ENCODE measurements at regions not wholly inside any gene's neighbourhood (a gene's known extent, or its start where the extent isn't known, plus 50 kb on each side); places are given as distances from the start of the nearest gene placed in this dataset.

- TF ChIP-seq, protein P1, sequence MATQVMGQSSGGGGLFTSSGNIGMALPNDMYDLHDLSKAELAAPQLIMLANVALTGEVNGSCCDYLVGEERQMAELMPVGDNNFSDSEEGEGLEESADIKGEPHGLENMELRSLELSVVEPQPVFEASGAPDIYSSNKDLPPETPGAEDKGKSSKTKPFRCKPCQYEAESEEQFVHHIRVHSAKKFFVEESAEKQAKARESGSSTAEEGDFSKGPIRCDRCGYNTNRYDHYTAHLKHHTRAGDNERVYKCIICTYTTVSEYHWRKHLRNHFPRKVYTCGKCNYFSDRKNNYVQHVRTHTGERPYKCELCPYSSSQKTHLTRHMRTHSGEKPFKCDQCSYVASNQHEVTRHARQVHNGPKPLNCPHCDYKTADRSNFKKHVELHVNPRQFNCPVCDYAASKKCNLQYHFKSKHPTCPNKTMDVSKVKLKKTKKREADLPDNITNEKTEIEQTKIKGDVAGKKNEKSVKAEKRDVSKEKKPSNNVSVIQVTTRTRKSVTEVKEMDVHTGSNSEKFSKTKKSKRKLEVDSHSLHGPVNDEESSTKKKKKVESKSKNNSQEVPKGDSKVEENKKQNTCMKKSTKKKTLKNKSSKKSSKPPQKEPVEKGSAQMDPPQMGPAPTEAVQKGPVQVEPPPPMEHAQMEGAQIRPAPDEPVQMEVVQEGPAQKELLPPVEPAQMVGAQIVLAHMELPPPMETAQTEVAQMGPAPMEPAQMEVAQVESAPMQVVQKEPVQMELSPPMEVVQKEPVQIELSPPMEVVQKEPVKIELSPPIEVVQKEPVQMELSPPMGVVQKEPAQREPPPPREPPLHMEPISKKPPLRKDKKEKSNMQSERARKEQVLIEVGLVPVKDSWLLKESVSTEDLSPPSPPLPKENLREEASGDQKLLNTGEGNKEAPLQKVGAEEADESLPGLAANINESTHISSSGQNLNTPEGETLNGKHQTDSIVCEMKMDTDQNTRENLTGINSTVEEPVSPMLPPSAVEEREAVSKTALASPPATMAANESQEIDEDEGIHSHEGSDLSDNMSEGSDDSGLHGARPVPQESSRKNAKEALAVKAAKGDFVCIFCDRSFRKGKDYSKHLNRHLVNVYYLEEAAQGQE (IDR thresholded peaks at IDR 0.05; ENCODE audit: unreplicated experiment), result no peak
- TF ChIP-seq CTCF (conservative IDR thresholded peaks at IDR 0.05; ENCODE audit: low read depth in 2 of 2), result no peak
- no peak for TF ChIP-seq POLR2AphosphoS5 (IDR thresholded peaks at IDR 0.05; ENCODE audit: low read depth)
- TF ChIP-seq EZH2phosphoT487 (IDR thresholded peaks at IDR 0.05; ENCODE audit: unreplicated experiment), result no peak
- TF ChIP-seq ZNF114 (CRISPR knock-in tag; IDR thresholded peaks at IDR 0.05), result no peak
- TF ChIP-seq STAT1 (IDR thresholded peaks at IDR 0.05; ENCODE audit: unreplicated experiment), result no peak
Observed at GRCh38 chr6:14552891-14553290, 435.3 kb downstream of the CD83 start (continued).

GRCh38 chr6:14553515-14553914 lies 435.9 kb downstream of the CD83 start:
- ATAC-seq, result no peak
- no peak for TF ChIP-seq EZH2phosphoT487 (IDR thresholded peaks at IDR 0.05; ENCODE audit: unreplicated experiment)
- no peak for TF ChIP-seq EZH2 (IDR thresholded peaks at IDR 0.05; ENCODE audit: low read depth, unreplicated experiment)
- TF ChIP-seq, protein P1 (IDR thresholded peaks at IDR 0.05; ENCODE audit: unreplicated experiment), result no peak
- TF ChIP-seq JUNB (IDR thresholded peaks at IDR 0.05; ENCODE audit: unreplicated experiment), result no peak
- TF ChIP-seq CTCF (conservative IDR thresholded peaks at IDR 0.05; ENCODE audit: low read depth in 2 of 2), result no peak

More at GRCh38 chr6:14553515-14553914, 435.9 kb downstream of the CD83 start:
- no peaks in the 10 kb centered on the region; the same call in 1 of the 2 replicates for H3K9me2 ChIP-seq (ENCODE audit: insufficient read depth)
- Mint-ChIP-seq H3K36me3 (ENCODE audit: low read depth) (no peaks in the 10 kb centered on the region), H3K27me3 (ENCODE audit: insufficient read depth, low read depth, poor library complexity) (peaks cover 6% of the 10 kb centered on the region), H3K4me3 (no peak overlapping the region), H3K4me1 (peaks cover 23% of the 10 kb centered on the region), H3K9me3 (no peaks in the 10 kb centered on the region; the same call in 2 of the 3 replicates), H3K27ac (no peak overlapping the region)
- H4K20me1 ChIP-seq (replicated peaks; ENCODE audit: insufficient read depth), result no peaks in the 10 kb centered on the region
- H3K4me2 ChIP-seq, result no peak overlapping the region
- H3F3A ChIP-seq (replicated peaks; ENCODE audit: low read depth), result no peaks in the 10 kb centered on the region
- no peaks in the 10 kb centered on the region for H3K36me3 ChIP-seq (ENCODE audit: insufficient read depth)
- no peaks in the 10 kb centered on the region for H3K27me3 ChIP-seq (ENCODE audit: insufficient read depth)
- no peak overlapping the region for H3K27ac ChIP-seq (ENCODE audit: low read depth)
- 0 out of 2 replicates have a peak, but pooled peaks cover 6% of the 10 kb centered on the region for H3K4me1 ChIP-seq (ENCODE audit: insufficient read depth)
- H2AFZ ChIP-seq, result no peak overlapping the region
- no peak for DNase-seq (ENCODE audit: low spot score)
- no peaks in the 10 kb centered on the region for H3K79me2 ChIP-seq (replicated peaks; ENCODE audit: insufficient read depth)
- no peak overlapping the region for H3K4me3 ChIP-seq
